ENCODE measurements at regions not wholly inside any gene's neighbourhood (a gene's known extent, or its start where the extent isn't known, plus 50 kb on each side); places are given as distances from the start of the nearest gene placed in this dataset.

- intact Hi-C loops (cut with DNase I; ENCODE audit: low total_unique reads) = no loop called here
- no peaks in the 10 kb centered on the region for H3K27me3 ChIP-seq
- H3K36me3 ChIP-seq = peaks cover 15 to 90% (median 77%) of the 10 kb centered on the region in 4 donors
- TF ChIP-seq EP300 (IDR thresholded peaks at IDR 0.05) (no peak), POLR2AphosphoS5 (IDR thresholded peaks at IDR 0.05) (no peak), CTCF (IDR thresholded peaks at IDR 0.05) (no peak), POLR2A (IDR thresholded peaks at IDR 0.05) (no peak)
- H3K4me1 ChIP-seq = no peaks in the 10 kb centered on the region
- WGBS, 5 donors = 86 to 94% (median 90%) methylated on average over 1 of the region's 1 CpG
- no peak for DNase-seq
- H3K9me3 ChIP-seq = no peaks in the 10 kb centered on the region
- no peak overlapping the region for H3K4me3 ChIP-seq
- H3K27ac ChIP-seq = no peak overlapping the region
Measured at GRCh38 chr6:144551339-144551738, 266.2 kb downstream of the UTRN start.

GRCh38 chr6:144555066-144555465 is 269.9 kb downstream of the UTRN start:
- no peak for TF ChIP-seq CTCF (IDR thresholded peaks at IDR 0.05)
- no peak for TF ChIP-seq EP300 (IDR thresholded peaks at IDR 0.05)
- TF ChIP-seq POLR2AphosphoS5 (IDR thresholded peaks at IDR 0.05) = no peak
- no peak for TF ChIP-seq POLR2A (IDR thresholded peaks at IDR 0.05)
- Histone ChIP-seq H3K27ac (no peak overlapping the region), H3K4me1 (peaks cover 0 to 5% (median under 1%) of the 10 kb centered on the region in 4 donors), H3K9me3 (no peaks in the 10 kb centered on the region), H3K36me3 (peaks cover 20 to 77% (median 74%) of the 10 kb centered on the region in 4 donors), H3K27me3 (no peaks in the 10 kb centered on the region), H3K4me3 (no peak overlapping the region)
- 86 to 100% (median 94%) methylated on average over 1 of the region's 1 CpG for WGBS, 5 donors
- no peak for DNase-seq
- intact Hi-C loops (cut with DNase I; ENCODE audit: low total_unique reads) = no loop called here

GRCh38 chr6:144559865-144560593 is 274.9 kb downstream of the UTRN start:
- Histone ChIP-seq H3K27me3 (no peaks in the 10 kb centered on the region), H3K27ac (peak overlapping the region in 1 of 5 donors; percentile 1), H3K9me3 (no peaks in the 10 kb centered on the region), H3K4me3 (no peak overlapping the region), H3K36me3 (peaks cover 11 to 52% (median 48%) of the 10 kb centered on the region in 4 donors), H3K4me1 (peaks cover 0 to 13% (median 4%) of the 10 kb centered on the region in 4 donors)
- peak in 1 of 2 donors; percentile 33 for DNase-seq
- WGBS, 5 donors = 33 to 63% (median 44%) methylated on average over 8 of the region's 8 CpGs
- intact Hi-C loops (cut with DNase I; ENCODE audit: low total_unique reads) = no loop called here
- no peak for TF ChIP-seq EP300 (IDR thresholded peaks at IDR 0.05)
- TF ChIP-seq POLR2A (IDR thresholded peaks at IDR 0.05) = no peak
- TF ChIP-seq CTCF (IDR thresholded peaks at IDR 0.05) = no peak
- TF ChIP-seq POLR2AphosphoS5 (IDR thresholded peaks at IDR 0.05) = no peak

GRCh38 chr6:144561455-144562043 is 276.4 kb downstream of the UTRN start:
- H3K4me1 ChIP-seq = peaks cover 0 to 13% (median 4%) of the 10 kb centered on the region in 4 donors
- H3K4me3 ChIP-seq = no peak overlapping the region
- intact Hi-C loops (cut with DNase I; ENCODE audit: low total_unique reads) = no loop called here
- 64 to 81% (median 70%) methylated on average over 2 of the region's 2 CpGs for WGBS, 5 donors
- DNase-seq = no peak
- no peaks in the 10 kb centered on the region for H3K9me3 ChIP-seq
- no peak overlapping the region for H3K27ac ChIP-seq
- TF ChIP-seq EP300 (IDR thresholded peaks at IDR 0.05) (no peak), POLR2AphosphoS5 (IDR thresholded peaks at IDR 0.05) (no peak), POLR2A (IDR thresholded peaks at IDR 0.05) (no peak)
- H3K27me3 ChIP-seq = no peaks in the 10 kb centered on the region
- peaks cover 5 to 40% (median 37%) of the 10 kb centered on the region in 4 donors for H3K36me3 ChIP-seq
